ENCODE measurements at regions not wholly inside any gene's neighbourhood (a gene's known extent, or its start where the extent isn't known, plus 50 kb on each side); places are given as distances from the start of the nearest gene placed in this dataset.
A peak's percentile ranks its signal among the peaks of the same experiment; 100 is the strongest.
"Not testable (repeated sequence)": the region's sequence is repeated elsewhere in the genome, so short reads cannot be mapped to it uniquely, and the experiment has no call there.

DNA sequence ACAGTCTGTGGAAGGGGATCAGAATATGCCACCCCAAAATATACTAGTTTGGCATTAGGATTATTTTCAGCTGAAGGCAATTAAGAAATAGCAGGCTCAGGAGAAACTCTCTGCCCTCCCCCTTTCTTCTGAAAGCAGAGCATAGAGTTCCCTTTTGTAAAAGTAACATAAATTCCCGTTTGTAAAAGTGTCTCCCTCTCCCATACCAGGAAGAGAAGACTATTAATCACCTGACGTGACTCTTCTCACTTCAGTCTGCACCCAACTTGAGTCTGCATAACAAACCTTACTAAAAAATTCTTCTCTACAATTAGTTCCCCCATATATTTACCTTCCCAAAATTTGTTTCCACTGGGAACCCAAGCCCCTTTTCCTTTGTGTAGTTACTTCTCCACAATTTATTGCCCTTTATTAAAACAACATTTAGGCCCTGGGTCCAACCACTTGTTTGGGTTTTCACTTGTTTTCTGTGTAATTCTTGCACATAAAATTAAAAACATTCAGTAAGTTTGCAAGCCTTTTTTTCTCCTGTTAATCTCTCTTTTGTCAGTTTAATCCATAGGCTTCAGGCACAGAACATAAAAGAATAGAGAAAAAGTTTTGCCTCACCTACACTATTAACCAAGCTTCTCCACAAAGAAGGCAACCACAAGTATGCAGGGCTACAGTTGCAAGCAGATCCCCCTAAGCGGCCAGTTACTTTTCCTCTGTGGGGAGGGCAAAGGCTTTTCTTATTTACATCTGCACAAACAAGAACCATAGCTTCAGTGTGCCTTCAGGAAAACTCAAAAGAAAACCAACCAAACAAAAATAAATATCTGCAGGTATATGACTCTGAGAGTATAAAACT lies 73.8 kb upstream of the EPCAM start:
- DNase-seq (ENCODE audit: low read depth), result no peak

DNA sequence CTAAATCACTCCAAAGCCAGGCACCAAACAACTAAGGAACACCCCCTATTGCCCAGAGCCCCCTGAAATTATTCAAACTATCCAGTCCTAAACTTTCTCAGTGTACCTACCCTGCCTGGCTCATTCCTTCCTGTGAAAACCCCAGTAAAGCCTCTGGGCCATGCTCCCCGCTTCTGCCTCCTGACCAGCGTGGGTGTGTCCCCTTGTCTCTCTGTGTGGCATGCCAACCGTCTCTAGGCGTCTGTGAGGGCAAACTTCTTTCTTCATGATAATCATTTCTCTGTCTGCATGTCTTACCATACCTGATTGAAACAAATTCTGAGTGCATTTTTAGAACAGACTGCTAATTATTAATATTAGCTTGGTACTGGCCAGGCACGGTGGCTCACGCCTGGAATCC lies 75.1 kb upstream of the EPCAM start:
- DNase-seq (ENCODE audit: low read depth), result no peak

DNA sequence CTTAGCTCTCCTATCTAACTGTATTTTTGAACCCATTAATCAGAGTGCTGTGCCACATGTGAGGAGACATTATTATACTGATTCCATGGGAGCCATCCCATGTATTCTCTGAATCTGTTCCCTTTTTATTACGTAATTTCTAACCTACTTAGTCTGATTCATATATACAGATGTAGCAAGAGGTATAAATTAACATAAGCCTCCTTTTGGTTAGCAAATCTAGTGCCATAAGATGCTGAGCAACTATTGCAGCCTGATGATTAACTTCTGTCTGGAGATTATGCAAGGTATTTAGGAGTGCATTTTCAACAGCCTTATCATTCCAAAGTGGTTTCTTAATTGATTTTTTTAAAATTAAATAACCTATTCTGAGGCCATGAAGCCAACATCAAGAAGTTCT lies 80.2 kb upstream of the EPCAM start:
- DNase-seq (ENCODE audit: low read depth), result peak; percentile 89

DNA sequence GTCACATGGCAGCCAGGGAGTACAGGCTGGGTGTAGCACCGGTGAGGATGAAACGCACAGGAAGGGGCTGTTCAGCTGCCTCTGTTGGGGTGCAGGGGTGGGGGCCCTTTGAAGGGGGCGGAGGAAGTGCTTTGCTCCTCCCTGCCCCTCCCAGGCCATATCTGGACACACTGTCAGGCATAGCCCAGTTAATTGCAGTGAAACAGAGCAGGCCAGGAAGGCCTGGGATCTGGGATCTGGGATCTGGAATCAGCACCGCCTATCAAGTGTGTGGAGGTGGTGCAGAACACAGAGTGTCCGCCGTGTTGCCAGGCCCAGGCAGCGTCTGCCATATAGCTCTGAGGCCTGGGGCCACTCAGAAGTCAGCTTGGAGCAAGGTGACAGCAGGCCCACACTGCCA lies 85.5 kb upstream of the EPCAM start:
- DNase-seq (ENCODE audit: low read depth), result no peak

DNA sequence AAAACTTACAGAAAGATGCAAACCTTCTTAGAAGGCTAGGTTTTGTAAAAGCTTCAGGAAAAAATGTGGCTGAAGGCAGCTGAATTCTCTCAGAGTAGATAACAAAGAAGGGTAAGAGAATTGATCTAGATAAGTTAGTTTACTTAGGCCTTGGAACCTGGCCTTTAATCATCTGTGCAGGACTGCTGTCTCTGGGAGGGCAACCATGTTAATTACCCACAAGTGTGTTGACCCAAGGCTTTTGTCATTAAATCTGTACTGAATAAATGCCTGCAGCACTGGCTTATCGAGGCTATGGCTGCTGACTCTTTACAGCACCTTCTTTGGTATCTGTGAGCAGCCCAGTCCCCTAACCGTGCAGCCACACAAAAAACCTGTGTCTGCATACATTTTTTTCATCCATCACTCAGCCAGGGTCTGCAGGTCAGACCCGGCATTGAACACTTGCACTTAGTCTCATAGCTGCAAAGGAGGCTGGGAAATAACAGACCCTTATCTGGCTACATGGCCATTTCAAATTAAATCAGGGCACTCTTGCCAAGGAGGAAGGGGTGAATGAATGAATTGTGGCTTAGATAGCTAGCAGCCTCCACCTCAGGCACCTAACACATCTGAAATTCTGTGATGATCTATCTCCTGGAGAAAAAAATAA lies 86.4 kb upstream of the EPCAM start:
- no peak for DNase-seq (ENCODE audit: low read depth)

DNA sequence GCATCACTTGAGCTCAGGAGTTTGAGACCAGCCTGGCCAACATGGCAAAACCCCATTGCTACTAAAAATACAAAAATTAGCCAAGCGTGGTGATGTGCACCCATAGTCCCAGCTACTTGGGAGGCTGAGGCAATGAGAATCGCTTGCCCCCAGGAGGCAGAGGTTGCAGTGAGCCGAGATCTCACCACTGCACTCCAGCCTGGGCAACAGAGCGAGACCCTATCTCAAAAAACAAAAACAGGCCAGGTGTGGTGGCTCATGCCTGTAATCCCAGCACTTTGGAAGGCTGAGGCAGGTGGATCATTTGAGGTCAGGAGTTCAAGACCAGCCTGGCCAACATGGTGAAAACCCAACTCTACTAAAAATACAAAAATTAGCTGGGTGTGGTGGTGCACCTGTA lies 89.6 kb upstream of the EPCAM start:
- not testable (repeated sequence) for DNase-seq (ENCODE audit: low read depth)

DNA sequence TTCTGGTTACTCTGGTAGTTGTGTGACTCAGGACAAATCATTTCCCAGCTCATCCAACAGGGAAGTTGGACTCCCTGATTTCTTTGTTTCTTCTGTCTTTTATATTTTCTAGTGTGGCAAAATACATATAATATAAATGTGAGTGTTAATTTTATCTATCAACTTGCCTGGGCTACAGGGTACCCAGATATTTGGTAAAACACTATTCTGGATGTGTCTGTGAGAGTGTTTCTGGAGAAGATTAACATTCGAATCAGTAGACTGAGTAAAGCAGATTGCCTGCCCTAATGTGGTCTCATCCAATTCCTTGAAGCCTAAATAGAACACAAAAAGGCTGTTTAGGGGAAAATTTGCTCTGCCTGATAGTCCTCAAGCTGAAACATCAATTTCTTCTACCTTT lies 91.1 kb upstream of the EPCAM start:
- no peak for DNase-seq (ENCODE audit: low read depth)

DNA sequence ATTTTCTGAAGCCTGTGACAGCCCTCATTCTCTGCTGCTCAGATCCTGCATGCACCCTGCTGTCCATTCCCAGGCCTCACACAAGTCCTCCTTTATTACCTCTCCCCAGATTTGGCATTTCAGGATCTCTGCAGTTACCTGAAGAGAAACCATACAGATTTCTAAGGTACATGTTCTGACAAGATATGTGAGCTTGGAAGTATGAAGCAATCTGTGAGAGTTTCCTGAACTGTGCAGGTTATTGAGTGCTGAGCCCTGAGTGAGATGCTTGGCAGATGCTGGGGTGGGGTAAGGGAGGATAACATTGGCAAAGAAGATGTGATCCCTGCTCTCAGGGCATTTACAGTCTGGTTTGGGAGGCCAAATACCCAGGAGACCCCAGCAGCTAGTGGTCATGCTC lies 91.9 kb upstream of the EPCAM start:
- DNase-seq (ENCODE audit: low read depth), result no peak

DNA sequence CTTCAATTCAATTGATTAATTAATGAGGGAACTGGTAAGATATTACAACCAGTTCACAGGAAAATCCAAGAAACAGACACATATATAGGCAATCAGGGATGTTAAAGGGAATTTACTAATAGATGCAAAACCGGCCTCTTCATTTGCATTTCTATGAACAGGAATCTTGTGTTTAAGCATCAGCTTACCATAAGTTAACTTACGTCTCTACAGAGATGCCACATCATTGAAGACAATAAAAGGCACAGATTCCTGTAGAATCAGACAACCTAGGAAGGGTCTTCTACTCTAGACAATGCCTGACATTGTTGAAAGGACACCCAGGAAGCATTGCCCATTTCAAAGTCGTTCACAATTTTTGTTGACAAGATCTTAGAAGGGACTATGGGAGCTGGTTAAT lies 93.0 kb upstream of the EPCAM start:
- DNase-seq (ENCODE audit: low read depth), result no peak

DNA sequence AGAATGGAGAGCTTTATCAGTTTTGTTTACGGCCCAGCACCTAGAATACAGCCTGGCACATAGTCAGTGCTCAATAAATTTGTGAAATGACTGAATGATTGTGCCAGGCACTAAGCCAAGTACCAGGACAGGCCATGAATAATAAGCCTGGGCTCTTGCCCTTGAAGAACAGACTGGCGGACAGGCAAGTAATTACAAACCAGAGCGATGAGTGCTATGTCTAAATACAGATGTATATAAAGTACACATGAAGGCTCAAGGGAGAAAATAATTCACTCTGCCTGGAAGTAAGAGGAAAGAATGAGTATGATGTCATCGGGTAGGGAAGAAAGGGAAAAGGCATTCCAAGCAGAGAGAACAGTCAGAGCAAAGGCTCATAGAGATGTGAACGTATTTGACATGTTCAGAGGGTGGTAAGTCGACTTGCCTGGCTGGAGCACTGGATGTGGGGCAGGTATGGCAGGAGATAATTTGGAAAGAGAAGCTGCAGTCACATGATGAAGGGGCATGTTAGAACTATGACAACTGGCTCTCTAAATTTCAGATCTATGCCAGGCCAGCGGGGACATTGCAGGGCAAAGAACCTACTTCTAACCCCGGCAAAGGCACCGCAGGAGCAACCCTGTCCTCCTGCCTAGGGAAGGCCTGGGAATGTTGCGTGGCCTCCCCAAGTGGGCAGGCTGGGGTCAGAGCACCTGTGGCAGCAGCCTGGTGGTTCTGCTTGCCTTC lies 94.9 kb upstream of the EPCAM start:
- peak; percentile 78 for DNase-seq (ENCODE audit: low read depth)

DNA sequence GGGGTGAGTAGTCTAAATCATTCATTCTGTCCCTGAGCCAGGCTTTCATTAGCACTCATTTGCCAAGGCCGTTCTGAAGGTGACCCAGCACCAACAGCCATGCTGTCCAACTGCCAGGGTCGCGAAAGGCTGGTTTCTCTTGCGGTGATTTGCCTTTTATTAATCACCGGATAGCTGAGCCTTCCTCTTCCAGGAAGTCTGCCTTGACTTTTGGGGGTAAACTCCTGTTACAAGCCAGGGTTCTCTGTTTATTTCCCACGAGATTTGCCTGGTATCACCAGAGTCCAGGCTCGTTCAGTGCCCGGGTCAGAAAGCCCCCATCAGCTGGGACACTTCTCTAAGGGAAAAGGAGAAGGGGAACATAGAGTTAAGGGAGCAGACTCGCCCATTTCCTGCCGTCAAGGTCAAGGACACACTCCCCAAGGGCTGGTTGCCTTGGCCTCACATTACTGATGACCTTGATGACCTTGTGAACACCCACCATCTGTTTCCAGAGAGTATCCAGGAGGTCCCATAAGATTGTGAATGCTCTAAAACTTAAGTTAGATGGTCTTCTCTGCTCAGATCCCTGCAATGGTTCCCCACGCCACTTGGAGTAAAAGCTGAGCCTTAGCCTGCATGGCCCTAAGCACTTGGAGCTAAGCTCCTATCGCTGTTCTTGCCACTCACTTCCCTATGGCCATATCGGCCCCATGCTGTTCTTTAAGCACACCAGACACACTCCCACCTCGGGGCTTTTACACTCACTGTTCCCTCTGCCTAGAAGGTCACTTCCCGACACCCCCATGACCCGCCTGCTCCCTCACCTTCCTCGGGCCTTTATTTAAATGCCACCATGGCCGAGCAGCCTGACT lies 96.0 kb upstream of the EPCAM start:
- DNase-seq (ENCODE audit: low read depth), result no peak

DNA sequence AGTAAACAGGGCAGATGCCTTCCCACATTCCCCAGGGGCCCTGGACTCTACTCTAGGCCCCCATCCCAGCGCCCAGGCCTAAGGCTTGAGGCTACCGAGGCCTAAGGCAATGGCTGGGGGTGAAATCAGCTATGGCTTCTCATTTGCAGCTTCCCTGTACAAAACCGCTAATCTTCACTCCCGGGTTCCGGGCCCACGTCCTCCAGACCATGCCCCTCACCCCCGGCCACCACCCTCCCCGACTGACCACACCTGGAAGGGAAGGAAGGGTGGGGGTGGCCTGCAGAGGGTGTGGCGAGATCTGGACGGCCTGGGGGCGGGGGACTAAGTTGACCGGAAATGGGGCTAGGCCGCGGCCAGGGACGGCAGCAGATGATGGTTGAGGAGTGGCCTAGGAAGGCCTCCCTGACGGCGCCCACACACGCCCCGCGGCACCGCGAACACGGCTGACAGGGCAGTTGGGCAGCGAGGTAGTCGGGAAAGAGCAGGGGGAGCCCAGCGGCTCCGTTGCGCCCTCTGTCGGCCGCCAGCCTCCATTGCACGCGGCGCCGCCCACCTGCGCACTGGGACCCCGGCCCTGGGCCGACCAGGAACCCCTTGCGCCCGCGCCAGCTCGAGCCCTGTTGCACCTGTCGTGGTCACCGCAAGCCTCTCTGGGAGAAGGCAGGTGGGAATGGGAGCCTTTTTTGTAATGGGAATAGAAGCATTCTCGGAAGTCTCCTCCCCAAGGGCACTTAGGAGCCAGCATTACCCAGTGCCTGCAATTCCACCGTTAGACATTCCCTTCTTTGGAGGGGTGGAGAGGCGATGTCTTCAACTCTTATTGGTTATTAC lies 95.9 kb upstream of the CALM2 start:
- DNase-seq (ENCODE audit: low read depth), result peak; percentile 67

DNA sequence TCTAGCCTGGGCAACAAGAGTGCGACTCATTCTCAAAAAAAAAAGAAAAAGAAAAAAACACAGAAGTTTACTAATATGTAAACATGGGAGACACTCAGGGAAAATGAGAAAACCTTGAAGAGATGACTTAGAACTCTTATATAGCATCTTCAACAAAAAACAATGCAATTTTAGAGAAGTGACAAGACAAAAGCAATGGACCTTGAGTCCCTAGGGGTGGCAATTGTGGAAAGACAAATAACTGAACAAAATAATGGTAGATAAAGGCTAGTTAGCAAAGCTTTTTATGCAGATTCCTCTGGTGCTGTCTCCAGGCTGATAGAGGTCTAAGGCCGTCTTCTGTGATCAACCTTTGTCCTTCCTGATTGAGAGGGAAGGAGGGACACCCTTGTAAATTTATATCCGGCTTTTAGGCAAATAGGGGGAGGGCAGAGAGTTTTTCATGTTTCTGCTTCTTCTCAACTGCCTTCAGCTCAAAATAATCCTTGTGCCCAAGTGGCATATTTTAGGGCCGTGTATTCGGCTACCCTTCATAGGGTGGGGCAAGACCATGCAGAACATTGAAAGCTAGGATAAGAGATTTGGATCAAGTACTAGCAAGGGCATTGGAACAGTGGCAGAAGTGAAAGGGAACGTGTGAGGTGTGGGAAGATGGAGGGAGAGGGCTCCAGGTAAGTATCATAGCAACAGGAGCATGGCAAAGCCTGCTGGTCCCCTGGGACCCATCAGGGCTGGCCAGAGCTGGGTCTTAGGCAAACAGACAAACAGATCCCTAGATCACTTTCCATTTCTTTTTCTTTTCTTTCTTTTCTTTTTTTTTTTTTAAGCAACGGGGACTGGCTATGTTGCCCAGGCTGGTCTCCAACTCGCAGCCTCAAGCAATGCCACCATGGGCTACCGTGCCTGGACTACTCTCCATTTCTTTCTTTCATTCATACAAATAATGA lies 95.0 kb upstream of the CALM2 start:
- no peak for DNase-seq (ENCODE audit: low read depth)

DNA sequence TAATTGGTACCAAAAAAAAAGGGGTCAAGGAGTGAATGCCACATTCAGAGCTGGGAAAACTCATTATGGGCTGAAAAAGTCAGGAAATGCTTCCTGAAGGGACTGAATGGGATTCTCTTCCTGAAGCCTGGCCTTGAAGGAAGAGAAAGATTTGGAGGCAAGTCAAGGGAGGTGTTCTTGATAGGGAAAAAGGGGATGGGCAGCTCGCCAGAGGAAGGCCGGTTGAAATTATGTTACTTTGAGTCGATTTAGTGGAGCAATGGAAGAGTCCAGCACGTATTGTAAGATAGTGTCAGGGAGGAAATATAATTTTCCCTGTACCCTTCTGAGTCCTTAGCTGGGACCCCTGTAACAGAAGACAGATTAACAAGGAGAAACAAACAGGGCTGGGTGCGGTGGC lies 94.1 kb upstream of the CALM2 start:
- no peak for DNase-seq (ENCODE audit: low read depth)

DNA sequence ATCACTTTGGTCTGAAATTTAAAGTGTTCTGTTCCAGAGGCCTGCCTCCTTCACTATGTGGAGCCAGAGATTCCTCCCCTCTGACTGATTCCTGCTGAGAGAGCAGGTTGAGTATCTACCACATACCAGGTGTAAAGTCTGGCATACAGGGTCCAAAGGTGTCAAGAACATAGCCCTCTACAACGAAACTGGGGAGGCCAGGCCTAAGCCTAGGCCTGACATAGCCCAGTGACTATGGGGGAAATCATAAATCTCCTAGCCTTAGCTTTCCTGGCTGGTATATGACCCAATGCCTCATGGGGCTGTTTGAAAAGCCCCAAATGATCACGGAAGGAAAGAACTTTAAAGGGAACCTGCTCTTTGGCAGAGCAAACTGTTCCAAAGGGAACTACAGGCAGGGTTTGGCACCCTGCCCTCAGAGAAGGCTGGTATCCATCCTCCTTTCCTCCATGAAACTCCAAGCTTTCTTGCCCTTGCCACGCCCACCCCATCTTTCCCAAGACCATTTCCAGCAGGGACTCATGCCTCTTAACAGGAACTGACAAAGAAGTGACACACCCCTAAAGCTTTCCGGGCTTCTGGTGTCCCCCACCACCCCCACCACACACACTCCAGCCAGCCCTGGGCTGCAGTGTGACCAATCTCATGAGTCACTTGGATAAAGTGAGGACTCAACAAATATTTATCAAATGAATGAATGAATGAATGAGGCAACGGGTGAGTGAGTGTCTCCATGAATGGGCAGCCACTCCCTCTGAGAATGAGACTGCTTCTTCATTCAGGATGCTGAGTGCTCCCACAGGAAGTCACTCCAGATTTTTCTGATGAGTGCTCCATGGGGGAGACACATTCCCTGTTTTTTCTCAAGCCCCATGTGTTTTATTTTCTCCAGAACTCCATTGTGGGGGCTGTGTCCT lies 93.3 kb upstream of the CALM2 start:
- peak; percentile 99 for DNase-seq (ENCODE audit: low read depth)

DNA sequence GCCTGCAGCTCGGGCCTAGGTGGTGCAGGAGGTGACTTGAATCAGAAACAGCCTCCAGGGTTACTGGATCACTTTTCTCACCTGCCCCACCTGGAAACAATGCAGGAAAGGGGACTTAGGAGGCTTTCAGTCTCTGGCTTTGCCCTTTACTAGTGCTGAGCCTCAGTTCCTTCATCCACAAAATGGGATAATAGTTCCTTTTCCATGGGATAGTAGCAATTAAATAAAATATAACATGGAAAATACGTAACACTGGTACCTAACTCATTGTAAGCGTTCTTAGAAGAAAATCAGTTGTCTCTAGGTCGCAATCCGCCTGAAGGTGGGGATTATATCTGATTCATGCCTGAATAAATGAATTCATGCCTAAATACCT lies 91.4 kb upstream of the CALM2 start:
- DNase-seq (ENCODE audit: low read depth), result no peak

DNA sequence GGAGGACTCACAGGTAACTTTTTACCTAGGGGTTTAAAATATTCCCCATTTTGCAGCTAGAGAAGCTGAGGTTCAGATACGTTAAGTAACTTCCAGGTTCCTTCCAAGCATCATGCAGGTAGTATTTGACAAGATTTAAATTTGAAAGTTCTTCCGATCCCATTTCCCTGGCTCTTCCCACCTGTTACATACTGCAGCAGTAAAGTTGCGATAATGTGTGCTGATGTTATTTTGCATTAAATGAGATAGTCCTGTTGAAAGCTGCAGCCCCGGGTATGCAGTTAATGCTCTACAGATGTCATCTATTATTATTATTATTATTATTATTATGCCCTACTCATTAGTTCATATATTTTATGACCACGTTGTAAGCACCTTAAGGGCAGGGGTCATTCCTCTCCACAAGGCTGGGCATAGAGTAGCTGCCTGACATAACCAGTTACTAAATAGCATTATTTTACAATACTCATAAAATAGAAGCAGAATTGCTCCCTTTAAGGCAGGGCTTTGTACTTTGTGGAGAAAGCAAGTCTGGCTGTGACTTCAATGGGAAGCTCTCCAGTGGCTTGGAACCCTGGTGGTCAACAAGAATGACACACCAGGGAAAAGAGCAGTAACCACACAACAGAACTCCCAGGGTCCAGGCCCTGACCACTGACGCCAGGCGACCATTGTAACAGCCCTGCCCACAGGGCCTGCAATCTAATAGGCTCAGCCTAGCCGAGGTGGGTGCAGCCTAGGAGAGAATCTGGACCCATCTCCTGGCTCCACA lies 90.8 kb upstream of the CALM2 start:
- no peak for DNase-seq (ENCODE audit: low read depth)

DNA sequence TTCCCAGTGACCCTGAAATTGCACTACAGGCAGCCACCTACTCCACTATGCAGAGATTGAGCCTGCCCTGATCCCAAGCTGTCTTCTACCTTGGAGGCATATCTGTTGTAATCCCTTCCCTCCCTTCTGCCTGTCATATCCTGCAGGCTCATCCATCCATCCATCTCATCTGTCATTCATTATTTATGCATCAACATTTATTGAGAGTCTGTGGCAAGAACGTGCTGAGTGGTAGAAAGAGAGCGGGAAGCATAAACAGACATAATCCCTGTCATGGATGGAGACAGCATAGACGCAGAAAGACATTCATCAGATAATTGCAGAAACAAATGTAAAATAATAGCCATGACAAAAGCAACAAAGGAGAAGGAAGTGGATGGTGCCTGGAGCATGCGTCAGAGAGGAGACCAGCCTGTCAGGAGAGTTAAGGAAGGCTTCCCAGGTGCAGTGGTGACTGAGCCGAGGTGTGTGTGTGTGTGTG lies 89.5 kb upstream of the CALM2 start:
- DNase-seq (ENCODE audit: low read depth), result peak; percentile 27

All from EH (cell line).